DMS53 treated with DMSO at 0.1 percent for 48 hours (cell line): ENCODE measurements at regions not wholly inside any gene's neighbourhood (a gene's known extent, or its start where the extent isn't known, plus 50 kb on each side); places are given as distances from the start of the nearest gene placed in this dataset.

Experiments used
- DNase-seq: peaks from one replicate; lab custom pipeline; 2025; ENCODE audit not compliant: unreplicated experiment; lab: John Stamatoyannopoulos, UW

GRCh38 chrX:119181491-119181890, 53.9 kb upstream of the KIAA1210 start:
- DNase-seq, result peak; percentile 9

- DNase-seq, result no peak
Observed at GRCh38 chrX:119186194-119186593, 49.9 kb upstream of the PGRMC1 start.
